T47D (cell line): ENCODE measurements at regions not wholly inside any gene's neighbourhood (a gene's known extent, or its start where the extent isn't known, plus 50 kb on each side); places are given as distances from the start of the nearest gene placed in this dataset.
"Not testable (repeated sequence)": the region's sequence is repeated elsewhere in the genome, so short reads cannot be mapped to it uniquely, and the experiment has no call there.

ENCODE experiments used
- DNase-seq, 2 experiments: peaks; one replicate each; pipeline versions ENCODE4 v3.0.0 to v3.0.0-alpha.2; 2011 to 2012; ENCODE audit warnings: low read depth in 1 of 2, low spot score in 1 of 2
- JUND ChIP-seq: IDR thresholded peaks from 2 replicates; pipeline ENCODE4 v1.6.1; 2012; ENCODE audit warnings: low read depth
- in situ Hi-C: cut with HindIII; loops from 2 replicates; pipeline ENCODE4 v1.10.0; 2016; ENCODE audit warnings: low sequenced_read_pairs, low pct_unique_long_range_greater_than_20kb

DNA sequence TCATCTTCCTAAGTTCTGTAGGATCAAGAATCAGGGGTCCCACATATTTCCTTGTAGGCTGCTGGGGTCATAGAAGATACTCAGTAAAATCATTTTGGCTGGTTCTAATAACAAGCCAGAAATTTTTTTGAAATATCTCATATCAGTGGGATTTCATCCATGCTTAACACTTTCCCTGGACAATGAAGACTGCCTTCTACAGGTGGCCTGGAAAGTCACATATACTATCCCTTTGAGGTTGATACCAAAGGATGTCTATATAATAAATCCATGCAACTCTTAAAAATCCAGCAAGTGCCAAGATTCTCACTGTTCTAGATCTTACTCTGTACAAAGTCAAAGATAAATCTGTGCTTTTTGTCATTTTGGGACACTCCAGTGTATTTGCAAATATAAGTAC is 225.8 kb upstream of the NEBL start:
- DNase-seq, result no peak
- TF ChIP-seq JUND, result no peak
- in situ Hi-C loops, result no loop called here

DNA sequence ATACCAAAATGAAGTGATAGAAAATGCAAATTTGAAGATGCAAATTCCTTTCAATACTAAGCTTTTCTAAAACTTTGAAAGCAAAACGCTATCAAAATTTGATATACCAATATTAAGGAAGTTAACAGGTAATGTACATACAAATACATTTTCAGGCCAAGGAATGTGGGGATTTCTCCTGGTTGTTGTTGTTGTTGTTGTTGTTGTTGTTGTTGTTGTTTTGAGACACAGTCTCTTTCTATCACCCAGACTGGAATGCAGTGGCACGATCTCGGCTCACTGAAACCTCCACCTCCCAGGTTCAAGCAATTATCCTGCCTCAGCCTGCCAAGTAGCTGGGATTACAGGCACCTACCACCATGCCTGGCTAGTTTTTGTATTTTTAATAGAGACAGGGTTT is 224.7 kb upstream of the NEBL start:
- in situ Hi-C loops, result not testable (repeated sequence)

GRCh38 chr10:21114683-21115082 is 217.6 kb upstream of the NEBL start:
- in situ Hi-C loops, result no loop called here
- TF ChIP-seq JUND, result no peak
- DNase-seq, result no peak

More for the DNA sequence above, 224.7 kb upstream of the NEBL start:
- DNase-seq, result not testable (repeated sequence)

GRCh38 chr10:21110358-21110757 is 213.2 kb upstream of the NEBL start:
- no peak for DNase-seq
- no peak for TF ChIP-seq JUND
- in situ Hi-C loops, result no loop called here

DNA sequence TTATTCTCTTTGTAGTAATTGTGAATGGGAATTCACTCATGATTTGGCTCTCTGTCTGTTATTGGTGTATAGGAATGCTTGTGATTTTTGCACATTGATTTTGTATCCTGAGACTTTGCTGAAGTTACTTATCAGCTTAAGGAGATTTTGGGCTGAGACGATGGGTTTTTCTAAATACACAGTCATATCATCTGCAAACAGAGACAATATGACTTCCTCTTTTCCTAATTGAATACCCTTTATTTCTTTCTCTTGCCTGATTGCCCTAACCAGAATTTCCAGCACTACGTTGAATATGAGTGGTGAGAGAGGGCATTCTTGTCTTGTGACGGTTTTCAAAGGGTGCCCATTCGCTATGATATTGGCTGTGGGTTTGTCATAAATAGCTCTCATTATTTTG is 209.8 kb upstream of the NEBL start:
- DNase-seq, in situ Hi-C loops: not testable (repeated sequence)

- in situ Hi-C loops, DNase-seq: not testable (repeated sequence)
Measured at GRCh38 chr10:21105331-21105730, 208.2 kb upstream of the NEBL start.

DNA sequence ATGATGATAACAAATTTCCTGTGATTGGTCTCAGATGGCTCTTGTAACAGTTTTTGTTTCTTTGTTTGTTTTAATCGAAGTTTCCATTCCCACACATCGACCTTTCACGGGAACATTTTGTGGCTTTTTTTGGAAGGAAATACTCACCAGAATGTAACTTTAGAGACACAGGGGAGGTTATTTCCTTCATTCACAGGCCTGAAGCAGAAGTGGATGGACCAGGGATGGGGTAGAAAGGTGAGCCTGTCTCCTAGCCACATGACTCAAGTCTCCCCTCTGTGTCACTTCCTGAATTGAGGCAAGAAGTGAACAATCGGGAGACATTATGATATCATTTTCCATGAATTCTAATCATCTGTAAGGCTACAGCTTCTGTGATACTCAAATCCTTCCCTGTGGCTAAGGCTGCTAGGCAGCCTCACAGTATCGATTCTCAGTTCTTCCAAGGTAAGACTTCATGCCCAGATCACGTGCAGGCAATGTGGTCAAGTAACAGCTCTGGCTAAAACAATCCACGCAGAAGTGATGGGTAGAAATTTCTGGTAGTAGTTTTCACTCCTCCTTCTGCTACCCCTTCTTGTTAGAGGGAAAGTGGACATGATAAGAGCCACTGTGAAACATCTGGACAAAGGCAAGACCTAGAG is 203.9 kb upstream of the NEBL start:
- no peak for TF ChIP-seq JUND
- in situ Hi-C loops, result no loop called here
- no peak for DNase-seq

GRCh38 chr10:21100190-21100589 is 203.1 kb upstream of the NEBL start:
- DNase-seq, result no peak
- in situ Hi-C loops, result no loop called here
- TF ChIP-seq JUND, result no peak

DNA sequence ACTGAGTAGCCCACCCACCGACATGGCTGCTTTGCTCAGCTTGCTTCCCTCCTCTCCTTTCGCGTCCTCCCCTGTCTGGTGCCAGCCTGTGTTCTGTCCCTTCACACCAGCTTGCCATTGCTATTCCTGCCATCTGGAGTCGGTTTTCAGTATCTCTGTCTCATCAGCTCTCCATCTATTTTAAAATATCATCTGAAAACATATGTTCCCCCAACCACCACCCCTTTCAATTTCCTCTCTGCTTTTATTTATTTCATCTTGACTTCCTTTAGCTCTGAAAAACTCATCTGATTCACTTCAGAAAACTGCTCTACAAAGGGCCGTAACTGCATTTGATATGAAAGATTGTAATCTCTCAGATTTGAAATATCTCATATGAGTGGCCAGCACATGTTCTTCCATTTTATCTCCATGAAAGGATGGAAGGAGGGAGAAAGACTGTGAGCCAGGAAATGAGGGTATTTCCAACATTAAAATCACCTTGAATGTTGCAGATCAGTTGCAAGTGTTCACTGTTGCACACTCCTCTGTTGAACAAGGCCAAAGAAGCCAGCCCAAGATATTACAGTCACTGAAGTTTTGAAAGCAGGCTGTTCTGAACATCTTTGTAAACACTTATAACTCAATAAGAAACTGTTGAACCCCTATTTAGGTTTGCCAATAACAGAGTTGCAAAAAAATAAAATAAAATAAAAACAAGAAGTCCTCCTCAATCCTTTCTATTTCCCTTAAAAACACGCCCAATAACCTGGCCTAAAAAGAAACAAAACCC is 202.4 kb upstream of the NEBL start:
- no peak for TF ChIP-seq JUND
- in situ Hi-C loops, result no loop called here
- DNase-seq, result no peak

- TF ChIP-seq JUND, result no peak
- no peak for DNase-seq
- in situ Hi-C loops, result no loop called here
Measured at GRCh38 chr10:21097926-21098355, 200.8 kb upstream of the NEBL start.

DNA sequence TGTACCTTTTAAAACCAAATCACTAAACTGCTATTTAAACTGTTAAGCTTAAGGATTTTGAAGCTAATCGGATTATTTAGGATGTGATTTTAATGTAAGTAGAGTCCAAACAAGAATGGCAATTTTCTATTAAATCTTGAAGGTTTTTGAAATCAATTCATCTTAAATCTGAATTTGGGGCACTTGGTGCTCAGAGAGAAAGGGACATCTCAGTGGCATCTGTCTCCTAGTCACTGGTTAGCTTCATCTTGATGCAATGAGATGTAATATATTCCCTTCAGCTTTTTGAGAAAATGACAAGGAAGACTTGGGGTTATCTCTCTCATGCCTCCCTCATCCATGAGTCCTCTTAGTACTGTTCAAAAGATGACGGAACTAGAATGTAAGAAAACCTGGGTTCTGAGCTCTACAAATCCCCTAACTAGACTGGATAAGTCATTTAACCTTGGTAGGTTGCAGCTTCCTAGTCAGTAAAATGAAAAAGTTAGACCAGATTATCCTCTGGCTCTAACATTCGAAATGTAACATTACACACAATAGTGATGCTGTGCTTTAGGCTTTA is 198.5 kb upstream of the NEBL start:
- no peak for DNase-seq
- in situ Hi-C loops, result no loop called here
- TF ChIP-seq JUND, result no peak

DNA sequence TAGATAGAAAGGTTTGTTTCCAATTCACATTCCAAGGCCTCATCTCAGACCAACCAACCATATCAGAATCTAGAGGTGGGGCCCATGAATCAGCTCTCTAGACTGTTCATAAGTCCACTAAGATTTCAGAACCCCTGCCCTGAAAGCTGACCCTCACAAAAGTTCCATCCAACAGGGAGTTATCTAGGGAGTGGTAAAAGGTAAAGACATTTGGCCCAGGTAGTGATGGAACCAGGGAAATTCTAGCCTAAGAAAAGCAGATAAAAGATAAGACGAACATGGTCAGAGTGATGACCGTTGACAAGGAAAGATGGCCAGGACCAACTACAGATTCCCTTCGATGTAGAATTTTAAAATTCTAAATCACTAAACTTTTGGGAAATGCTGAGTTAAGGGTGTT is 198.0 kb upstream of the NEBL start:
- in situ Hi-C loops, result no loop called here
- DNase-seq, result no peak
- TF ChIP-seq JUND, result no peak

- no peak for DNase-seq
- TF ChIP-seq JUND, result no peak
- in situ Hi-C loops, result no loop called here
Measured at GRCh38 chr10:21092683-21093524, 195.8 kb upstream of the NEBL start.
